Uterus (tissue), 3 donors: ENCODE measurements at regions not wholly inside any gene's neighbourhood (a gene's known extent, or its start where the extent isn't known, plus 50 kb on each side); places are given as distances from the start of the nearest gene placed in this dataset.
A peak's percentile ranks its signal among the peaks of the same experiment; 100 is the strongest.

Source experiments
- DNase-seq, 2 donors: peaks; one replicate each; pipeline ENCODE4 v3.0.0-alpha.2; 2019 to 2020
- H3K27ac ChIP-seq, 2 donors: fragments of 200-600 bp; sonication (generic); 1 replicate in 1 of 2; 2 replicates in 1 of 2; pipeline ENCODE4 v1.5.1; 2016 to 2018
- H3K27me3 ChIP-seq, 2 donors: fragments of 200-600 bp; sonication (generic); one replicate each; pipeline ENCODE4 v1.5.1; 2018 to 2019; ENCODE audit warnings: control low read depth in 1 of 2
- H3K36me3 ChIP-seq, 2 donors: fragments of 200-600 bp; sonication (generic); one replicate each; pipeline ENCODE4 v1.5.1; 2019; ENCODE audit warnings: control low read depth in 1 of 2
- H3K4me1 ChIP-seq, 2 donors: fragments of 200-600 bp; sonication (generic); one replicate each; pipeline ENCODE4 v1.5.1; 2018 to 2019; ENCODE audit warnings: control low read depth in 1 of 2
- H3K4me3 ChIP-seq, 2 donors: fragments of 200-600 bp; sonication (generic); 1 replicate in 1 of 2; 2 replicates in 1 of 2; pipeline ENCODE4 v1.5.1; 2018 to 2019; ENCODE audit warnings: mild to moderate bottlenecking in 1 of 2
- H3K9me3 ChIP-seq, 2 donors: fragments of 200-600 bp; sonication (generic); one replicate each; pipeline ENCODE4 v1.5.1; 2019; ENCODE audit warnings: control low read depth in 1 of 2
- CTCF ChIP-seq, 4 experiments: fragments of 200-600 bp in 2 of 4; fragments of 450-650 bp in 2 of 4; sonication (generic) in 2 of 4; IDR thresholded peaks; one replicate each; pipeline ENCODE4 v1.5.1; 2016 to 2019; ENCODE audit warnings: antibody characterized with exemption in 4 of 4, mild to moderate bottlenecking in 2 of 4, moderate library complexity in 1 of 4
- POLR2A ChIP-seq, 2 donors: fragments of 450-650 bp; IDR thresholded peaks; one replicate each; pipeline ENCODE4 v1.6.1; 2016; ENCODE audit warnings: antibody characterized with exemption in 2 of 2, mild to moderate bottlenecking in 1 of 2, moderate library complexity in 1 of 2
- intact Hi-C: fragments of 100-400 bp; cut with DNase I; formaldehyde crosslinking; loops from one replicate; pipeline ENCODE4 v1.15.1; 2023; ENCODE audit warnings: low total_unique reads
- donor health status: DM: yes; HTN: yes; CAD: no.

DNA sequence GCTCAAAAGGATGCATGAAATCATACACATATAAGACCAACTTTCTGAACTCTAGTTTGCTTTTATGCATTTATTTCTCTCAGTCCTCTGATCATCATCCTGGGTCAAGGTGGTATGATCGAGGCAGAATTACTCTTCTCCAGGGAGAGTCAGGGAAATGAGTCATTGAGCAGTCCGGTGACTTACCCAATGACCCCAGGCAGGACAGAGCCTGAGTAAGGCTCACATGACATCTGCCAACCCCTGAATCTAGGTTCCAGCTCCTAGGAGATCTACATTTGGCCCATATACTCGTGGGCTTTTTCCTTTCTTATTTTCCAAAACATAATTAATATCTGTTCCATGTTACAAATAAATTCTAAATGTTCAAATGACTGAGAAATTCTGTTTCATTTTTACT is 502.3 kb downstream of the FOXO1 start:
- no peak for DNase-seq
- H3K4me3 ChIP-seq = no peak overlapping the region
- TF ChIP-seq POLR2A (IDR thresholded peaks at IDR 0.05) (no peak), CTCF (IDR thresholded peaks at IDR 0.05) (no peak)

GRCh38 chr13:40165316-40165932 is 501.0 kb downstream of the FOXO1 start:
- peak overlapping the region; percentile 86 to 95 for H3K27ac ChIP-seq
- intact Hi-C loops = no loop called here
- no peaks in the 10 kb centered on the region for H3K27me3 ChIP-seq
- H3K4me3 ChIP-seq = no peak overlapping the region
- no peaks in the 10 kb centered on the region for H3K36me3 ChIP-seq
- TF ChIP-seq CTCF (IDR thresholded peaks at IDR 0.05) (no peak), POLR2A (IDR thresholded peaks at IDR 0.05) (no peak)
- H3K9me3 ChIP-seq = no peaks in the 10 kb centered on the region
- H3K4me1 ChIP-seq = no peaks in the 10 kb centered on the region
- no peak for DNase-seq

More for the DNA sequence above, 502.3 kb downstream of the FOXO1 start:
- Histone ChIP-seq H3K36me3 (no peaks in the 10 kb centered on the region), H3K27ac (peak overlapping the region; percentile 86 to 95), H3K27me3 (no peaks in the 10 kb centered on the region), H3K9me3 (no peaks in the 10 kb centered on the region), H3K4me1 (no peaks in the 10 kb centered on the region)
- intact Hi-C loops = no loop called here

- no peak for TF ChIP-seq POLR2A (IDR thresholded peaks at IDR 0.05)
- no peak for TF ChIP-seq CTCF (IDR thresholded peaks at IDR 0.05)
- no peaks in the 10 kb centered on the region for H3K9me3 ChIP-seq
- no peaks in the 10 kb centered on the region for H3K4me1 ChIP-seq
- no peaks in the 10 kb centered on the region for H3K27me3 ChIP-seq
- intact Hi-C loops = no loop called here
- no peaks in the 10 kb centered on the region for H3K36me3 ChIP-seq
- H3K4me3 ChIP-seq = no peak overlapping the region
- DNase-seq = peak; percentile 41 to 80
- peak overlapping the region; percentile 86 to 95 for H3K27ac ChIP-seq
Observed at GRCh38 chr13:40167327-40167726, 499.1 kb downstream of the FOXO1 start.

DNA sequence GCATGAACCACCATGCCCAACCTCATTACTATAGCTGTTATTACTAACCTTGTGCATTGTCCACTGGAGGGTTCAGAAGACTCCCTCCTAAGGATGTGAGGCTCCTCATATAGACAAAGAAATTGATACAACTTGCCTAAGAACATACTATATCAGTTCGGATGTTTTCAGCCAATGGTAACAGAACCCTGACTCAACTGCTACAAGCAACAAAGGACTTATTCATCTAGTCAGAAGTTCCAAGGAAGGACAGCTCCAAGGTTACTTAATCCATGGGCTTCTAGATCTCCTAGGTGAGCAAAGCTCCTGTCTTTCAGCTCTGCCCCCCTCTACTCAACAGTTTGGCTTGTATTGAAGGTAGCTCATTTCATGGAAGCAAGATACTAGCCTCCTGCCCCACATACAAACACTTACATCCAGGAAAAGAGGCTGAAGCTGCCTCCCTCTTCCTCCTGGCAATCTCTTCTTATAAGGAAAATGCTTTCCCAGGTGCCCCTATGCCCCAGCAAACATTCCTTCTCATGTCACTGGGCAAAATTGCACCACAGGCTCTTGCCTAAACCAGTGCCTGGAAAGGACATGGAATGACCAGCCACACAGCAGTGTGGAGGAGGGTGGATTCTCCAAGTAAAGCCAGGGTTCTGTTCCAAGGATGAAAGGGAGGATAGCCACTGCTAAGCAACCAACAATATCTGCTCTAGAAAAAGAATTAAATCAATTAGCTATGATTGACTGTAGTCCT is 497.8 kb downstream of the FOXO1 start:
- TF ChIP-seq CTCF (IDR thresholded peaks at IDR 0.05) = no peak
- peak in 1 of 2 donors; percentile 22 for TF ChIP-seq POLR2A (IDR thresholded peaks at IDR 0.05)
- no peak overlapping the region for H3K4me3 ChIP-seq
- no peaks in the 10 kb centered on the region for H3K36me3 ChIP-seq
- H3K4me1 ChIP-seq = no peaks in the 10 kb centered on the region
- no peak for DNase-seq
- H3K27ac ChIP-seq = peak overlapping the region; percentile 86 to 95
- intact Hi-C loops = no loop called here
- no peaks in the 10 kb centered on the region for H3K27me3 ChIP-seq
- H3K9me3 ChIP-seq = no peaks in the 10 kb centered on the region

DNA sequence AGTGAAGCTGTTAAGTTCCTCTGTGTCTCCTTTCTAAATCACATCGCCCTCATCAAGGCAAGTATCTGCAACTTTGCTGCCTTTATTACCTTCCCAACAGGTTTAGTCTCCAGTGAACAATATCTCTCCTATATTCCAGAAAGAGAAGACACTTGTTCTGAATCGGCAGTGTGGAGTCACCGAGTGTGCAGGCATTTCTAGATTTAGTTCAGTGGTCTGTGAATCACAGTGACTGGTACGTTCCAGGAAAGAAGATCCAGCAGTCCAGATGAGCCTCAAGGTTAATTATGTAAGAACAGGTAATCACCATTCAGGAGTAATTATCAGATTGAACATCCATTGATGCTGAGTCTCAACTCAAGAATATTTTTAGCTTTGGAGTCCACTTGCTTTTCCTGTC is 497.0 kb downstream of the FOXO1 start:
- TF ChIP-seq CTCF (IDR thresholded peaks at IDR 0.05) (no peak), POLR2A (IDR thresholded peaks at IDR 0.05) (no peak)
- intact Hi-C loops = no loop called here

More for the DNA sequence above, 497.0 kb downstream of the FOXO1 start:
- Histone ChIP-seq H3K27ac (peak overlapping the region; percentile 86 to 95), H3K27me3 (no peaks in the 10 kb centered on the region), H3K9me3 (no peaks in the 10 kb centered on the region), H3K4me3 (no peak overlapping the region), H3K36me3 (no peaks in the 10 kb centered on the region), H3K4me1 (no peaks in the 10 kb centered on the region)
- DNase-seq = no peak
